AG10803 (cell line): ENCODE measurements at regions not wholly inside any gene's neighbourhood (a gene's known extent, or its start where the extent isn't known, plus 50 kb on each side); places are given as distances from the start of the nearest gene placed in this dataset.

Experiments used
- DNase-seq: peaks from one replicate; pipeline ENCODE4 v3.0.0; 2010; ENCODE audit warnings: low read depth
- H3K4me3 ChIP-seq: 2 replicates; pipeline ENCODE4 v1.5.1; 2011; ENCODE audit warnings: mild to moderate bottlenecking, low read length, control low read depth
- CTCF ChIP-seq: conservative IDR thresholded peaks from 2 replicates; pipeline ENCODE4 v1.5.1; 2011; ENCODE audit warnings: mild to moderate bottlenecking, low read length, control low read depth, inconsistent platforms

GRCh38 chr15:59847968-59848367 lies 156.1 kb upstream of the FOXB1 start:
- H3K4me3 ChIP-seq, result no peak overlapping the region
- no peak for DNase-seq
- TF ChIP-seq CTCF, result no peak

GRCh38 chr15:59845942-59846499 lies 156.9 kb upstream of the BNIP2 start:
- H3K4me3 ChIP-seq, result no peak overlapping the region
- TF ChIP-seq CTCF, result no peak
- no peak for DNase-seq

GRCh38 chr15:59843609-59844008 lies 154.5 kb upstream of the BNIP2 start:
- DNase-seq, result no peak
- TF ChIP-seq CTCF, result no peak
- no peak overlapping the region for H3K4me3 ChIP-seq

GRCh38 chr15:59841036-59841435 lies 151.9 kb upstream of the BNIP2 start:
- DNase-seq, result no peak
- no peak for TF ChIP-seq CTCF
- H3K4me3 ChIP-seq, result no peak overlapping the region

GRCh38 chr15:59839906-59840305 lies 150.8 kb upstream of the BNIP2 start:
- DNase-seq, result no peak
- TF ChIP-seq CTCF, result no peak
- no peak overlapping the region for H3K4me3 ChIP-seq

GRCh38 chr15:59838900-59839299 lies 149.8 kb upstream of the BNIP2 start:
- no peak for TF ChIP-seq CTCF
- H3K4me3 ChIP-seq, result no peak overlapping the region
- DNase-seq, result no peak

GRCh38 chr15:59835776-59836175 lies 146.7 kb upstream of the BNIP2 start:
- no peak for TF ChIP-seq CTCF

More at GRCh38 chr15:59835776-59836175, 146.7 kb upstream of the BNIP2 start:
- no peak for DNase-seq
- no peak overlapping the region for H3K4me3 ChIP-seq
